HG03159 (cell line): ENCODE measurements at regions not wholly inside any gene's neighbourhood (a gene's known extent, or its start where the extent isn't known, plus 50 kb on each side); places are given as distances from the start of the nearest gene placed in this dataset.

ENCODE experiments used
- ATAC-seq: cut with Tn5 transposase; IDR thresholded peaks from one replicate; pipeline ENCODE4 v1.9.1; 2021; ENCODE audit warnings: mild to moderate bottlenecking, moderate library complexity; ENCODE audit not compliant: unreplicated experiment

DNA sequence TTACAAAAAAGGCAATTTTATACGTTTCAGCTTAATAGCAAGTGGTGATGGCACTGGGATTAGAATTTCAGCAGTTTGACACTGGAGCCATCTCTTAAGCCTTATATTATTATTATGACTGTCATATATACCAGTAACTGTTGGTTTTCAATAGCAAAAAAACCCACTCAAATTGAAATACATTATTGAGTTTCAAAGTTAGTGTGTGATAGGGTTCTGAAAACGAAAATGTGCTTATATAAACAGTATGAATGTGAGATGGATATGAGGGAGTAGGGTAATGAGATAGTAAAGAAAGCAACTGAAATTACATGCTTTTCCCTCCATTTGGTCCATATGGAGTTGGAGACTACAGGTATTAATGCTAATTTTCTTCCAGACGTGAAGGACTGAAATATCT is 68.6 kb upstream of the ACTBL2 start:
- no peak for ATAC-seq

DNA sequence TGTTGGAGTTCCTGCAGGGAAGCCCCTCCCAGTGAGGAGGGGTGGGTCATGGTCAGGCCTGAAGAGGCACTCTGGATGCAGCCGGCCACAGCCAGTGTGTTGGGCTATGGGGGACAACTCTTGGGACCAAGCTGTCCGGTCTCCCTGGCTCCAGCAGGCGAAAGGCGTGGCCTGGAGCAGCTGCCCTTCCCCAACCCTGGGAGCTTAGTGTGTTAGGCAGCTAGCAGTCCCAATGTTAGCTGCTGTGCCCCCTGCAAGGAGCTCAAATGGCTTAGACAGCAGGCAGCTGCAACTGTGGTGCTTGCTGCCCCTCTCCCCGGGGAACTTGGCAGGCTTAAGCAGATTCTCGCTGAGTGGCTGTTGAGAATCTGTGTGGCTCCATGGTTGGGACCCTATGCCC is 67.5 kb upstream of the ACTBL2 start:
- no peak for ATAC-seq

DNA sequence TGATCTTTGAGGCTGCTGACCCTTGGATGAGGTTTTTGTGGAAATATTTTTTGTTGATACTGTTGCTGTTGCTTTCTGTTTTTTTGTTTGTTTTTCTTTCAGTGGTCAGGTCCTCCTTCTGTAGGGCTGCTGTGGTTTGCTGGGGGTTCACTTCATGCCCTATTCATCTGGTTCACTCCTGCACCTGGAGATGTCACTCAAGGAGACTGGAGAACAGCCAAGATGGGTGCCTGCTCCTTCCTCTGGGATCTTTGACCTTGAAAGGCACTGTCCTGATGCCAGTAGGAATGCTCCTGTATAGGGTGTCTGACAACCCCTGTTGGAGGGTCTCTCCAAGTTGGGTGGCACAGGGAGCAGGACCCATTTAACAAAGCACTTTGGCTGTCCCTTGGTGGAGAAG is 67.0 kb upstream of the ACTBL2 start:
- ATAC-seq: no peak

DNA sequence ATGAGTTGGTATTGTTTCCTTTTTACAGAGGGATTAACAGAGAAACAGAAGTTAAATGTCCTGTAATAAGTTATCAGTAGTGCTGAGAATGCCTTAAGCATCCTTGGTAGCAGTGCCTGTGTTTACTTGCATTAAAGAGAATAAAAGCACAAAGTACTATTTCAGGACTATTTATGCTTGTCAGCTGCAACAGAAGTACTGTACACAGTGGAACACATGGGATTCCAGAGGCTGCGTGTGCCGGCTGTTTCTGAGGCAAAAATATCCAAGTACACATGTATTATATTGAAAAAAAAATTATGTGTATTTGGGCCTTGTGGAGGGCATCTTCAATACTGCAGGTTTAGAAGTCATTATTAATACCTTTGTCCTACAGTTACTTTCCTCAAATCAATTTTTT is 58.2 kb upstream of the ACTBL2 start:
- ATAC-seq: no peak

DNA sequence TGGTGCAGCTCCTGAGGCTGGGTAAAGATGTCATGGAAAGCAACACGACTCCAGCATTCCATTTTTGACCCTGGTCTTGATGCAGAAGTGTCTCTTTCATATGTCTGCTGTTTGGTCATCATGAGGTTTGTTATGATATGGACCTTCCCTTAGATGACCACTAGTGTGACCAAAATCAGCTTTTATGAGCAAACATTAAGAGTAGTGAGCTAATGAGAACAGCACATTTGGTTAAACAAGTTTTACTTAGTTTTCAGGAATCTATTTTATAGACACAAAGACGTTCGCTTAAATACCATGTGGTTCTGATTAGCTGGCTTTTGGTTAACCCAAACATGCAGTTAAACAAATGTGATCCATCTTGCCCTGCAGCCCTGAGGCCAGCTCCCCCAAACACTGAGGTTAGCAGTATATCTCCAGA is 56.7 kb upstream of the ACTBL2 start:
- no peak for ATAC-seq

DNA sequence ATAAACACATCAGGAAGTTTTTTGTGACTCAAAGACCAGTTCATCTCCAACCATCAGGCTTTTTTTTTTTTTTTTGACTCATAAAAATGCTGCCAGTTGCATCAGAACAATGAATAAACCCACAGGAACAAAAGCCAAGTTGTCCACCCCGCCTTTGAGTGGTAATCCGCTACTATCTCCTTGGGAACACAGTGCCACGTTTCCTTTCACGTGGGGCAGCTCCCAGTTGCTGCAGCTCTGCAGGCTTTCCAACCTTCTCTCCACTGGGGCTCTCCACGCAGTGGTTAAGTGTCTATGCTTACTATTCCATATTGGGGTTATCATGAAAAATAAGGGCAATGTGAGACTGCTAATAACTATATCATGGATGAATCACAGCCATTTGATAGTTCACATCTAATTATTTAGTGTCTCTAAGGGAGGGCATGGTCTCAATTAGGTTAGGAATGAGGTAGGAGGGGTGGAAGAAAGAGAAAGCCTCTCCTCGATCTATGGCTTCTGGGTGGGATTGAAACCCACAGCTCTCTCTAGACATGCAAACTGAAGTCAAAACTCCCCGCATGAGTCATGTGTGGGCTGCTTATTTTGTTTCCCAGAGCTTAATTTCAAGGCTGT is 55.8 kb upstream of the ACTBL2 start:
- ATAC-seq: no peak

DNA sequence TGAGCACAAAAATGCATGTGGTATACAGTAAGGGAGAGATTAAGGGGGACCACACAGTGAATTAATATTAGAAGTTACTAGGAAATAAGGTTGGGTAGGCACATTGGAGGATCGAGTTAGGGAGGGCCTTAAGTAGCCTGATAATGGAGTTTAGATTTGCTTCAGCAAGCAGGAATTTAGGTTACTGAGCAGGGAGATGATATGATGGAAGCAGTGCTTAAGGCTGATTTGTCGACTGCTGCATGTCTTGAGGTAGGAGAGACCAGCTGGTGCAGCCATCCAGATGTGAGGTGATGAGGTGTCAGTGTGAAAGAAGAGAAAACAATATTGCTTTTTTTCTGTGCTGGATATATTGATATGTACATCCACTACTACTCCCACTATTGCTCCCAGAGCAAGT is 55.2 kb upstream of the ACTBL2 start:
- ATAC-seq: no peak

DNA sequence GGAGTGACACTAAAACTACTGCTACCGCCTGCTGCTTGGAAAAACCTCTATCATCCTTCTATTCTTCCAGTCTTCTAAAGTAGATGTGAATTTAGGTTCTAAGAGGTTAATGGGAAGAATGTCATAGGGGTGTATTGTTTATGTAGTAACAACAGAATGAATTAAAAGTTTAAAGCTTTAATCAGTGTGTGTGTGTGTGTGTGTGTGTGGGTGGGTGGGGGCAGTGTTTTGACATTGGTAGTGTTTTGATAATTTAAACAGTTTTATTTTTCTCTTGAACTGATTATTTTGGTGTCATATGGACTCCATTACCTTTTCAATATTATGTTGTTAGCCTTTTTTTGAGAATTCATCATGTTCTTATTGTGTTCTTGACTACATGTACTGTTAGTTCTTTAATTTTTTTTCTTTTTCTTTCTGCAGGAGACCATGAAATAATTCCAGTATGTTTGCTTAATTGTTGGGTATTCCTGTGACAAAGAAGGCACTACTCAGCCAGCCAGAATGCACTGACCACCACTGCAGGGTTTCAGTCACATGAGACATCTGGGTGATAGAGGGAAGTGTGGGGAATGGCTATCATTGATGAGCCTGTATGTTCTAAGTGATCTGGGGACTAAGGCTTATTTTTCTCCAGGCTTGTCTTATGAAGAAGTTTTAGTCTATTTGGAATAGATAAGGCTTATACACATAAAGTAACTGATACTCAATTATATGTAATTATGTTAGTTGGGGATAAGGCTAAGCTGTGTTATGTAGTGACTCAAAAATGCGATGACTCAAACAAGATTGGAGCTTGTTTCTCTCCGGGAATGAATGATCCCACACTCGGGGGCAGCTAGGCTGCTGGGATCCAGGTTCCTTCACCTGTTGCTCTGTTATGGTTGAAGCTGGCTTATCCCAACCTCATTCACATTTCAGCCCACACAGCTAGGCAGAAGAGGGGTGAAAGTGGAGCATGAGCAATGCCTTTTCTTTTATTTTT is 50.2 kb upstream of the ACTBL2 start:
- ATAC-seq: no peak
